Stimulated activated CD4-positive, alpha-beta T cell treated with anti-CD3 and anti-CD28 coated beads, Interleukin-4, amount 100 ng/mL, for 48 hours (primary cell): ENCODE measurements at regions not wholly inside any gene's neighbourhood (a gene's known extent, or its start where the extent isn't known, plus 50 kb on each side); places are given as distances from the start of the nearest gene placed in this dataset.

ENCODE experiments used
- DNase-seq, 2 donors: peaks; one replicate each; pipeline ENCODE4 v3.0.0-alpha.2; 2020; ENCODE audit warnings: low read depth in 2 of 2

GRCh38 chr2:137824501-137824900, 139.8 kb upstream of the HNMT start:
- DNase-seq: no peak

- no peak for DNase-seq
Observed at GRCh38 chr2:137826373-137827372, 137.6 kb upstream of the HNMT start.

GRCh38 chr2:137828624-137829023, 135.6 kb upstream of the HNMT start:
- no peak for DNase-seq

- DNase-seq: no peak
Observed at GRCh38 chr2:137829251-137829650, 135.0 kb upstream of the HNMT start.

- no peak for DNase-seq
Observed at GRCh38 chr2:137834760-137835379, 129.4 kb upstream of the HNMT start.

- no peak for DNase-seq
Observed at GRCh38 chr2:137836671-137837070, 127.6 kb upstream of the HNMT start.

GRCh38 chr2:137837830-137838229, 126.4 kb upstream of the HNMT start:
- no peak for DNase-seq

GRCh38 chr2:137838255-137839092, 125.8 kb upstream of the HNMT start:
- no peak for DNase-seq

GRCh38 chr2:137842430-137842829, 121.8 kb upstream of the HNMT start:
- DNase-seq: no peak

- no peak for DNase-seq
Observed at GRCh38 chr2:137842952-137843351, 121.3 kb upstream of the HNMT start.

- DNase-seq: no peak
Observed at GRCh38 chr2:137845422-137845821, 118.9 kb upstream of the HNMT start.

- no peak for DNase-seq
Observed at GRCh38 chr2:137846993-137847392, 117.3 kb upstream of the HNMT start.

GRCh38 chr2:137847443-137847842, 116.8 kb upstream of the HNMT start:
- DNase-seq: no peak

- DNase-seq: no peak
Observed at GRCh38 chr2:137857881-137858280, 106.4 kb upstream of the HNMT start.

GRCh38 chr2:137862651-137863050, 101.6 kb upstream of the HNMT start:
- DNase-seq: no peak

GRCh38 chr2:137865954-137866540, 98.2 kb upstream of the HNMT start:
- peak; percentile 39 to 46 for DNase-seq

- no peak for DNase-seq
Observed at GRCh38 chr2:137870682-137871081, 93.6 kb upstream of the HNMT start.

- no peak for DNase-seq
Observed at GRCh38 chr2:137872577-137872976, 91.7 kb upstream of the HNMT start.

- DNase-seq: no peak
Observed at GRCh38 chr2:137873536-137874244, 90.6 kb upstream of the HNMT start.

- no peak for DNase-seq
Observed at GRCh38 chr2:137879121-137879520, 85.2 kb upstream of the HNMT start.

GRCh38 chr2:137881711-137882110, 82.6 kb upstream of the HNMT start:
- no peak for DNase-seq
